Tibial nerve (tissue), 3 donors: ENCODE measurements at regions not wholly inside any gene's neighbourhood (a gene's known extent, or its start where the extent isn't known, plus 50 kb on each side); places are given as distances from the start of the nearest gene placed in this dataset.

ENCODE experiments used
- CTCF ChIP-seq, 5 experiments: fragments of 200-600 bp in 3 of 5; fragments of 450-650 bp in 2 of 5; sonication (generic) in 3 of 5; IDR thresholded peaks; one replicate each; pipeline ENCODE4 v1.5.1; 2016 to 2019; ENCODE audit warnings: antibody characterized with exemption in 5 of 5, mild to moderate bottlenecking in 3 of 5, moderate library complexity in 2 of 5
- POLR2A ChIP-seq, 2 donors: fragments of 450-650 bp; IDR thresholded peaks; one replicate each; pipeline ENCODE4 v1.6.1; 2017; ENCODE audit warnings: antibody characterized with exemption in 2 of 2, mild to moderate bottlenecking in 2 of 2, moderate library complexity in 2 of 2

GRCh38 chr1:231094421-231094820, 54.4 kb upstream of the FAM89A start:
- TF ChIP-seq CTCF (IDR thresholded peaks at IDR 0.05) (no peak), POLR2A (IDR thresholded peaks at IDR 0.05) (no peak)
